ENCODE measurements at regions not wholly inside any gene's neighbourhood (a gene's known extent, or its start where the extent isn't known, plus 50 kb on each side); places are given as distances from the start of the nearest gene placed in this dataset.

GRCh38 chr5:68795190-68795589, 298.6 kb upstream of the SLC30A5 start:
- TF ChIP-seq CTCF (IDR thresholded peaks at IDR 0.05 in 2 of 3, conservative IDR thresholded peaks at IDR 0.05 in 1 of 3; ENCODE audit: borderline replicate concordance in 1 of 3, insufficient read depth in 1 of 3, low read depth in 2 of 3, low read length in 2 of 3) (no peak), POLR2A (IDR thresholded peaks at IDR 0.05; ENCODE audit: borderline replicate concordance, extremely low read depth, insufficient read depth, insufficient read length) (no peak), JUND (IDR thresholded peaks at IDR 0.05) (no peak), SRF (IDR thresholded peaks at IDR 0.05; ENCODE audit: low read depth) (no peak), POLR2AphosphoS5 (IDR thresholded peaks at IDR 0.05; ENCODE audit: low read depth, low read length) (no peak), ZBTB33 (IDR thresholded peaks at IDR 0.05; ENCODE audit: extremely low read depth, insufficient replicate concordance, low read length) (no peak), REST (IDR thresholded peaks at IDR 0.05; ENCODE audit: low read depth) (no peak), EGR1 (IDR thresholded peaks at IDR 0.05; ENCODE audit: low read depth) (no peak), EZH2phosphoT487 (IDR thresholded peaks at IDR 0.05; ENCODE audit: borderline replicate concordance) (no peak), ATF3 (IDR thresholded peaks at IDR 0.05) (no peak), ZFX (IDR thresholded peaks at IDR 0.05) (no peak)

All from HCT116 (cell line).